ENCODE measurements at regions not wholly inside any gene's neighbourhood (a gene's known extent, or its start where the extent isn't known, plus 50 kb on each side); places are given as distances from the start of the nearest gene placed in this dataset.

GRCh38 chr5:8870349-8870958 is 675.4 kb downstream of the SEMA5A start:
- Mint-ChIP-seq H3K27ac (ENCODE audit: unreplicated experiment) (no peak overlapping the region), H3K4me1 (ENCODE audit: low read depth, unreplicated experiment) (no peaks in the 10 kb centered on the region), H3K9me3 (ENCODE audit: unreplicated experiment) (no peaks in the 10 kb centered on the region), H3K4me3 (ENCODE audit: unreplicated experiment) (no peak overlapping the region), H3K36me3 (ENCODE audit: insufficient read depth, unreplicated experiment) (no peaks in the 10 kb centered on the region), H3K27me3 (ENCODE audit: insufficient read depth, unreplicated experiment) (peaks cover 19% of the 10 kb centered on the region)
- DNase-seq, result no peak
- ChIA-PET CTCF (no interaction called here), POLR2A (no interaction called here)
- no peak for TF ChIP-seq CTCF (IDR thresholded peaks at IDR 0.05; ENCODE audit: insufficient read depth in 1 of 2, low read depth in 1 of 2, low read length in 1 of 2, severe bottlenecking in 1 of 2, unreplicated experiment in 1 of 2)
- no TSS peak for BruUV-seq (replicated peaks)
- Histone ChIP-seq H3K36me3 (ENCODE audit: control insufficient read depth, insufficient read depth, low read length) (no peaks in the 10 kb centered on the region), H3K9me3 (no peaks in the 10 kb centered on the region), H3K4me1 (no peaks in the 10 kb centered on the region), H3K27me3 (replicated peaks; ENCODE audit: control insufficient read depth, insufficient read depth, low read length) (no peaks in the 10 kb centered on the region), H3K4me3 (ENCODE audit: low read depth, low read length) (no peak overlapping the region)
- intact Hi-C loops (cut with micrococcal nuclease; ENCODE audit: unreplicated experiment), result no loop called here

GRCh38 chr5:8870959-8871355 is 674.9 kb downstream of the SEMA5A start:
- intact Hi-C loops (cut with micrococcal nuclease; ENCODE audit: unreplicated experiment), result no loop called here
- H3K9me3 ChIP-seq, result no peaks in the 10 kb centered on the region
- no peaks in the 10 kb centered on the region for H3K27me3 ChIP-seq (replicated peaks; ENCODE audit: control insufficient read depth, insufficient read depth, low read length)
- ChIA-PET POLR2A (no interaction called here), CTCF (no interaction called here)
- no peaks in the 10 kb centered on the region for H3K36me3 ChIP-seq (ENCODE audit: control insufficient read depth, insufficient read depth, low read length)
- H3K27me3 Mint-ChIP-seq (ENCODE audit: insufficient read depth, unreplicated experiment), result peaks cover 20% of the 10 kb centered on the region
- no peak overlapping the region for H3K4me3 Mint-ChIP-seq (ENCODE audit: unreplicated experiment)
- no TSS peak for BruUV-seq (replicated peaks)
- no peaks in the 10 kb centered on the region for H3K4me1 Mint-ChIP-seq (ENCODE audit: low read depth, unreplicated experiment)
- H3K36me3 Mint-ChIP-seq (ENCODE audit: insufficient read depth, unreplicated experiment), result no peaks in the 10 kb centered on the region
- H3K4me3 ChIP-seq (ENCODE audit: low read depth, low read length), result no peak overlapping the region
- H3K9me3 Mint-ChIP-seq (ENCODE audit: unreplicated experiment), result no peaks in the 10 kb centered on the region
- H3K27ac Mint-ChIP-seq (ENCODE audit: unreplicated experiment), result no peak overlapping the region
- TF ChIP-seq CTCF (IDR thresholded peaks at IDR 0.05; ENCODE audit: insufficient read depth in 1 of 2, low read depth in 1 of 2, low read length in 1 of 2, severe bottlenecking in 1 of 2, unreplicated experiment in 1 of 2), result no peak
- no peaks in the 10 kb centered on the region for H3K4me1 ChIP-seq
- DNase-seq, result no peak

- H3K4me1 Mint-ChIP-seq (ENCODE audit: low read depth, unreplicated experiment), result no peaks in the 10 kb centered on the region
- Histone ChIP-seq H3K9me3 (no peaks in the 10 kb centered on the region), H3K36me3 (ENCODE audit: control insufficient read depth, insufficient read depth, low read length) (no peaks in the 10 kb centered on the region), H3K4me3 (ENCODE audit: low read depth, low read length) (no peak overlapping the region), H3K4me1 (no peaks in the 10 kb centered on the region), H3K27me3 (replicated peaks; ENCODE audit: control insufficient read depth, insufficient read depth, low read length) (no peaks in the 10 kb centered on the region)
- no peak overlapping the region for H3K27ac Mint-ChIP-seq (ENCODE audit: unreplicated experiment)
- no peaks in the 10 kb centered on the region for H3K9me3 Mint-ChIP-seq (ENCODE audit: unreplicated experiment)
- intact Hi-C loops (cut with micrococcal nuclease; ENCODE audit: unreplicated experiment), result no loop called here
- H3K4me3 Mint-ChIP-seq (ENCODE audit: unreplicated experiment), result no peak overlapping the region
- no peaks in the 10 kb centered on the region for H3K36me3 Mint-ChIP-seq (ENCODE audit: insufficient read depth, unreplicated experiment)
- DNase-seq, result no peak
- CTCF ChIA-PET, result no interaction called here
- H3K27me3 Mint-ChIP-seq (ENCODE audit: insufficient read depth, unreplicated experiment), result peaks cover 23% of the 10 kb centered on the region
- BruUV-seq (replicated peaks), result no TSS peak
- TF ChIP-seq CTCF (IDR thresholded peaks at IDR 0.05; ENCODE audit: insufficient read depth in 1 of 2, low read depth in 1 of 2, low read length in 1 of 2, severe bottlenecking in 1 of 2, unreplicated experiment in 1 of 2), result no peak
- POLR2A ChIA-PET, result no interaction called here
Observed at GRCh38 chr5:8871446-8871845, 674.4 kb downstream of the SEMA5A start.

Data from Caco-2 (cell line).